HG03342 (cell line): ENCODE measurements at regions not wholly inside any gene's neighbourhood (a gene's known extent, or its start where the extent isn't known, plus 50 kb on each side); places are given as distances from the start of the nearest gene placed in this dataset.
"Not testable (repeated sequence)": the region's sequence is repeated elsewhere in the genome, so short reads cannot be mapped to it uniquely, and the experiment has no call there.

ENCODE experiments used
- ATAC-seq: cut with Tn5 transposase; IDR thresholded peaks from one replicate; pipeline ENCODE4 v1.9.1; 2021; ENCODE audit warnings: mild to moderate bottlenecking, moderate library complexity; ENCODE audit not compliant: unreplicated experiment

GRCh38 chr4:97437998-97438705 lies 705.1 kb downstream of the STPG2 start:
- ATAC-seq: not testable (repeated sequence)

- ATAC-seq: no peak
Measured at GRCh38 chr4:97453186-97453585, 690.1 kb downstream of the STPG2 start.

- no peak for ATAC-seq
Measured at GRCh38 chr4:97457253-97457652, 686.0 kb downstream of the STPG2 start.

GRCh38 chr4:97468272-97468671 lies 675.0 kb downstream of the STPG2 start:
- ATAC-seq: no peak

- no peak for ATAC-seq
Measured at GRCh38 chr4:97475621-97476020, 667.7 kb downstream of the STPG2 start.

- no peak for ATAC-seq
Measured at GRCh38 chr4:97477974-97478373, 665.3 kb downstream of the STPG2 start.

GRCh38 chr4:97479388-97479787 lies 663.9 kb downstream of the STPG2 start:
- ATAC-seq: no peak

GRCh38 chr4:97491856-97492255 lies 651.4 kb downstream of the STPG2 start:
- ATAC-seq: no peak

- ATAC-seq: no peak
Measured at GRCh38 chr4:97493815-97494518, 649.3 kb downstream of the STPG2 start.

GRCh38 chr4:97496298-97496873 lies 646.9 kb downstream of the STPG2 start:
- no peak for ATAC-seq

GRCh38 chr4:97498875-97499274 lies 644.4 kb downstream of the STPG2 start:
- ATAC-seq: no peak

- peak; percentile 100 for ATAC-seq
Measured at GRCh38 chr4:97500423-97500822, 642.9 kb downstream of the STPG2 start.

GRCh38 chr4:97504713-97505112 lies 638.6 kb downstream of the STPG2 start:
- no peak for ATAC-seq

- no peak for ATAC-seq
Measured at GRCh38 chr4:97507587-97508245, 635.6 kb downstream of the STPG2 start.
